Stimulated activated CD4-positive, alpha-beta T cell treated with anti-CD3 and anti-CD28 coated beads, Interleukin-1b, Interleukin-23, amount 100 ng/mL, for 1 hour (primary cell): ENCODE measurements at regions not wholly inside any gene's neighbourhood (a gene's known extent, or its start where the extent isn't known, plus 50 kb on each side); places are given as distances from the start of the nearest gene placed in this dataset.

Source experiments
- DNase-seq, 2 donors: peaks; one replicate each; pipeline ENCODE4 v3.0.0-alpha.2; 2020; ENCODE audit warnings: low read depth in 2 of 2

DNA sequence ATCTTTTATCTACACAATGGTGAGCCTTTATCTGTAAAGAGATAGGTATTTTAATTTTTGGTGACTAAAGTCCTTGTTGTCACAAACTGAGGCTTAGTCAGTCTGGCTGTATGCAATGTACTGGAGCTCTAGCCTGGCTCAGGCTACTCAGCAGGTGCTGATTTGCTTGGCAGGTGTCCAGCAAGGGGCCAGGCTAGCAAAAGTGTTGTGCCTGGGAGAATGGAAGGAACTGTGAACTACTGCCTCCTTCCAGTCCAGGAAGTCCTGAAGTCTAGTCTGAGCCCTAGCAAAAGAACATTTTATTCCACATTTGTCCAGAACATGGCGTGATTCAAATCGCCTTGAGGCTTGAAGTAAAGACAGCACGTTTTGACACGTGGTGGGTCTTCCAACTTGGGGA lies 260.5 kb downstream of the CCDC85A start:
- DNase-seq = no peak

DNA sequence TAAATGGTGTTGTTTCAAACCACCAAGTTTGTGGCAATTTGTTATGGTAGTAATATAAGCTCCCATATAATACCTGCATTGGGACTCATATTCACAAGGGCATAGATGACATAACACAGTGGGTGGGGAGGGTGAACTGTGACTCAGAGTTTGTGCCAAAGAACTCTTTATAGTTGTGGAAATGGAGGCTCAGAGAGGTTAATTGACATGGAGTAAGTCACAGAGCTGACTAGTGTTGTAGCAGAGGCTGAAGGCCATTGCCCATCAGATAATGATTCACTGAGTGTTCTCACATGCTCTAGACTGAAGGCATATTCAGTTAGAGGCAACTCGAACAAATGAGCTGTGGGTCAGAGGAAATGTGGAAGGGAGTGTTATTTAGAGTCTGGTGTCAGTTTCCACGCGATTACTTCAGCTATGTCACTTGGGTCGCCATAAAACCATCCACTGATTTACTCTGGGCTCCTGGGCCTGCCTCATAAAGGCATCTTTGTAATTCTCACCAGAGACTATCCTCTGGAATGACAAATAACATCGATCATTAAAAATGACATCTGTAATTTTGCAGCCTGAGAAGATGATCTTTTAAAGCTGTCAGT lies 264.7 kb downstream of the CCDC85A start:
- DNase-seq = no peak

GRCh38 chr2:56449002-56449431 lies 265.2 kb downstream of the CCDC85A start:
- no peak for DNase-seq

GRCh38 chr2:56449449-56449860 lies 265.7 kb downstream of the CCDC85A start:
- no peak for DNase-seq

GRCh38 chr2:56450047-56450446 lies 266.3 kb downstream of the CCDC85A start:
- DNase-seq = no peak

DNA sequence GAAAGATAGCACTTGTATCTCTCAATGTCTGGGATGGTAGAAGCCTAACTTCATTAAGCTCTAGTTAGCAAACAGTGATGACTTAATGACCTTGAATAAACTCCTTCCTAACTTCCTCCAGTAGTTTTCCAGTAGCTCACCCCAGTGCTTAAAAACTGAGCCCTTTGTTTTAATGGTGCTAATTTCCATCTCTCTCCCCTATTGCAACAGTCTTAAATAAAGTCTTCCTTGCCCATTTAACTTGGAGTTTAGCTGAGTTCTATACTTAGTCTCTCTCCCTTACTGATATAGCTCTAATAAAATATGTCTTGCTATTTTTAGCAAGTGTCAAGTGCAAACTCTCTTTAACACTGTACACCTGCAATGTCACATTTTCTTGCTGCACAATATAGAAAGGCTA lies 267.0 kb downstream of the CCDC85A start:
- DNase-seq = no peak

DNA sequence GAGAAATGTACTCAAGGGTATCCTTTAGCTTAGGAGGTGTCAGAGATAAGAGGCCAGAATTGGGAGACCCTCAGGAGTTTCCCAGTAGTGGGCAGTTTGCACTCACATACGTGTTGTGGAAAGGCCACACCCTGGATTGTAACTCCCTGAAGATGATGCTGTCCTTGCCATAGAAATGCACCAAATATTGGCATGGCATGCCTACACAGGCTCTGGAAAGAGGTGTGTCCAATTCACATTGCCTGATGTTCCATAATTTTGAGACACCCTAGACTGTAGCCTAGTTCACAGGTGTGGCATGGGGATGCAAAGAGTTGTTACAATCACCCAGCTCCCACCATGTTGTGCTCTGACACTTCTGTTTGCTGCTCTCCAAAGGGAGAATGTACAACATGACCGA lies 271.9 kb downstream of the CCDC85A start:
- DNase-seq = no peak

GRCh38 chr2:56456791-56457190 lies 273.0 kb downstream of the CCDC85A start:
- no peak for DNase-seq

DNA sequence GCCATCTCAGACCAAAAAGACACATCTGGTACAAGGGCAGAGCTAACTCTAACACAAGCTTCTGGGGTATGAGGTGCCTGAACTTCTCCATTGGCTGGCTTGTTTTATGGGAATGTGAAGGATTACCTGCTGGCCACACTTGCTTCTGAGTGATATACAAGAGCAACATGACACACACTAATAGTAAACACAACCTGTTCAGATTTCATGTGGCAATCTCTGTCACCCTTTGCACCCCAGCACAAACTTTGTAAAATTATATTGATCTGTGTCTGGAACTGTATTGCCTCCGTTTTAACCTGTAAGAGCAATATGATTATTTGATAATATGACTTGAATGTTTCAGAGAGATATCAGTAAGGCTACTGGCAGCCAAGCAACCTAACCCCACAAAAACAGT lies 276.7 kb downstream of the CCDC85A start:
- no peak for DNase-seq

DNA sequence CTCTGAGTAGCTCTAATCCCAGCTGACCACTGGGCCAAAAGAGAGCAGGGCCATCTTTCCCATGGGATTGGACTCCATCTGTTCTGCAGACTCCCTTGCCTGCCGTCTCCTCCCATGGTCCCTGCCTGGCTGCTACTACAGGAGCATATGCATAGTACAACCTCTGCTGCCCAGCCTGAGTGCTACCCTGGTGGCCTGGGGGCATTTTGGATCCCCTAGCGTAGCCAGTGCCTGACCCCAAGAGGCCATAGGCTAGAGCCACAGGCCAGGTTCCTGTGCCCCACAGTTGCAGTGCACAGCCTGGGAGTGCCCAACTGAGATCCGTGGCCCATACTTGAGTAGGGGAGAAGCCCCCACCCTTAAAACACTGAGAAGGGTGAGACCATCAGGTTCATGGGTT lies 280.3 kb downstream of the CCDC85A start:
- no peak for DNase-seq

GRCh38 chr2:56464613-56465012 lies 280.8 kb downstream of the CCDC85A start:
- no peak for DNase-seq

DNA sequence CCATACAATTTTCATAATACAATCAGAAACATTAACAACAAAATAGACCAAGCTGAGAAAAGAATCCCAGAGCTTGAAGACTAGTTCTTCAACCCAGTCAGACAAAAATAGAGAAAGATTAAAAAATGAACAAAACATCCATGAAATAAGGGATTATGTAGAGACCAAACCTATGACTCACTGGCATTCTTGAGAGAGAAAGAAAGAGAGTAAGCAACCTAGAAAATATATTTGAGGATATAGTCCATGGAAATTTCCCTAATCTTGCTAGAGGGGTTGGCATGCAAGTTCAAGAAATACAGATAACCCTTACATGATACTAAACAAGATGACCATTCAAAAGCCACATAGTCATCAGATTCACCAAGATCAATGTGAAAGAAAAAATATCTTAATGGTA lies 281.7 kb downstream of the CCDC85A start:
- DNase-seq = no peak

- no peak for DNase-seq
Measured at GRCh38 chr2:56473524-56473923, 289.7 kb downstream of the CCDC85A start.

GRCh38 chr2:56474412-56475158 lies 290.8 kb downstream of the CCDC85A start:
- no peak for DNase-seq

DNA sequence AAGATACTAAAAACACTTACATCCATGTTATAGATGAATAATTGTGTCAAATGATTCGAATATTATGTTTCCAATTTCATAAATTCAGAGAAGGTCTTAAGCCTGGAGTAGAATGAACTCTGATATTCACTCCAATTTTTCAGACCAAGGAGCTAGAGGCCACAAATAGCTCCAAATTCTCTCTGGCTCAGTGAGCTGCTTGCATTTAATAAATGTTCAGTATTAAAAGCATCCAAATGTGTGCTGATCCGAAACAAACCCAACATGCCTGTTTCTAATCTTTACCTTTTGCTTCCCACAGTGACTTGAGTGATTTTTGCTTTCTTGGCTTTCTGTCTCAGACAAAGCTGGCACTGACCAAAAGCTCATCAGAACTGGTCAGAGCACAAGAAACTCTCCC lies 291.4 kb downstream of the CCDC85A start:
- no peak for DNase-seq

DNA sequence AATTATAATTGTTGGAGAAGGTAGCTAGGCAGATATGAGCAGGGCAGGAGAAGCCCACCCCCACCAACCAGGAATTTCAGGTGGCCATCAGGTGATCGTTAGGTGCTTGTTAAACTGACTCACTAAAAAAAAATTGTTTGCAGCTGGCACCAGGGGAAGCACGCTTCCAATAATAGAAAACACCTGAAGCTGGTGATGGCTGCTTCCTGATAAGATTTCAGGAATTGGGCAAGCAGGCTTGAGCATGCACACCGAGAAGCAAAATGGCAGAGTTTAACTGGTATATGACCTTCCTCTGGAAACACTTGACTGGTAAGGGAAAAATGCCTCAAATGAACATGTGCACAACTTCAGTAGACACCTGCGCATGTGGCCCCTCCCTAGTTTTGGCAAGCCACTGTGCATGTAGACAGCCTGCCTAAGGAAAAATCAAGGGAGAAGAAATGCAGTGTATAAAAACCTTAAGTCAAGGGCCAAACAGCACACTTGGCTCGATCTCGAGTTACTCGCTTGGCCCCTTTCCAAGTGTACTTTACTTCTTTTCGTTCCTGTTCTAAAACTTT lies 292.8 kb downstream of the CCDC85A start:
- DNase-seq = no peak

DNA sequence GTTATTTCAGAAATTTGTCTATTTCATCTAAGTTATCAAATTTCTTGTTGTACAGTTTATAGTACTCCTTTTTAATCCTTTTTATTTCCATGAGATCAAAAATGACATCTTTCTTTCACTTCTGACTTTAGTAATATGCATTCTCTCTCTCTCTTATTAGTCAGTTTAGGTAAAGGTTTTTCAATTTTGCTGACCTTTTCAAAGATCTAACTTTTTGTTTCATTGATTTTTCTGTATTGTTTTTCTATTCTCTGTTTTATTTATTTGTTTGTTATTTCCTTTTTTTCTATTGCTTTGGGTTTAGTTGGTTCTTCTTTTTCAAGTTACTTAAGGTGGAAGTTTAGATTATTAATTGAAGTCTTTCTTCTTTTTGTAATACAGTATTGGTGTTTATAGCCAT lies 294.2 kb downstream of the CCDC85A start:
- DNase-seq = no peak

DNA sequence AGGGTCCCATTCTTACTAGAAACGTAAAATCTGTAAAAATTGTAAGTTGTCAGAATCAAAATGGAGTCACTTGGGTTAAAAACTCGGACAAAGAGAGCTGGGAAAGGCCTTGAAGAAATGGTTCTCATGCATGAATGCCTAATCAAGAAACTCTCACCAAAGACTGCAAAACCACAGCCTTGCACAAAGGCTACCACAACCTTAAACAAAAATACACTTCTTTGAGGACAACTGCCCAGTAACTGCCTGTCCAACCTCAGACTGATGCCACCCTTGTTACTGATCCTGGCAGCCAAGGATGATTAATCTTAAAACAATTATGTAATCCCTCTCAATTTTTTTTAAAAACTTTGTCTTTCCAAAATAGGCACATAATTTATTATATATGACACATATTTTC lies 299.3 kb downstream of the CCDC85A start:
- DNase-seq = no peak

- DNase-seq = no peak
Measured at GRCh38 chr2:56484906-56485305, 301.1 kb downstream of the CCDC85A start.

GRCh38 chr2:56500317-56500716 lies 316.5 kb downstream of the CCDC85A start:
- no peak for DNase-seq

DNA sequence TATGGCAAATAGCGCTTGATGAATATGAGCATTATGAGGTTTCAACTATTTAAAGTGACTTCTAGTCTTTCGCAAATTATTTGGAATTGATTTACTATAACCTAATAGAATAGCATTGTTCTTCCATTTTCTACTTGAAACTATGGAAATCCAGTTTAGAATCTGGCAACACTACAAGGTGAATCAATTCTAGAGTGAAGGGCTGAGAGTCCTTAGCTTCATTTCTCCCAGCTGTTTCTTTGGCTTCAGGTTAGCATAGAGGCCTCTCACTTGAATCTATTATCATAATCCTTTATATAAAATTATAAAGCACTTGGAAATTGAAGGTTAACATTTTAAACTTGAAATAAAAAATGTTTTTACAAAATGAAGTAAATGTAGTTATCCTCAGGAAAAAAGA lies 318.8 kb downstream of the CCDC85A start:
- no peak for DNase-seq

DNA sequence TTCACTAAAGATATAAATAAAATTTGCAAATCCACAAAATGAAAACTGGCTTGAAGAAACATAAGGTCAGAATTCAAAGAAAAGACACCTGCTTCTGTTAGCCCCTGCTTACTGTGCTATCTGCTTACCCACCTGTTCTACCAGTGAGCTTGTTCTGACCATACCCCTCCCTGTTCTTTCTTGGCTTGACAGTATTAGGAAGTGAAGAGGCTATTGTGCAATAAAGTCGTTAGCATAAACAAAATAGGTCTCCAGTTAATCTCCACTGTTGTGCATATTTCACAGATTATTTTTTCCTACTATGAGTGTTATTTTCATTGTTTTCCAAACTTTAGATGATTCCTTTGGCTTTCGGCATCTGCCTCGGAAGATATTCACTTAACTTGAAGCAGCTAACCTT lies 322.1 kb downstream of the CCDC85A start:
- DNase-seq = no peak

- no peak for DNase-seq
Measured at GRCh38 chr2:56508662-56509061, 324.9 kb downstream of the CCDC85A start.
